ENCODE measurements at regions not wholly inside any gene's neighbourhood (a gene's known extent, or its start where the extent isn't known, plus 50 kb on each side); places are given as distances from the start of the nearest gene placed in this dataset.

GRCh38 chr10:107806026-107806425 is 641.5 kb upstream of the SORCS1 start:
- no peak for TF ChIP-seq CTCF (tag by site-specific recombination; IDR thresholded peaks at IDR 0.05)
- TF ChIP-seq ZNF155 (tag by site-specific recombination; IDR thresholded peaks at IDR 0.05): no peak
- no peak for TF ChIP-seq KLF16 (tag by site-specific recombination; IDR thresholded peaks at IDR 0.05)
- TF ChIP-seq REST (tag by site-specific recombination; IDR thresholded peaks at IDR 0.05): no peak
- no peak for TF ChIP-seq ZNF558 (tag by site-specific recombination; IDR thresholded peaks at IDR 0.05)
- TF ChIP-seq ZNF792 (tag by site-specific recombination; IDR thresholded peaks at IDR 0.05): no peak
- TF ChIP-seq ZNF146 (tag by site-specific recombination; IDR thresholded peaks at IDR 0.05): no peak
- no peak for TF ChIP-seq ZNF132 (tag by site-specific recombination; IDR thresholded peaks at IDR 0.05; ENCODE audit: borderline replicate concordance)
- no peak for TF ChIP-seq ZNF580 (tag by site-specific recombination; IDR thresholded peaks at IDR 0.05)
- no peak for TF ChIP-seq ZNF140 (tag by site-specific recombination; IDR thresholded peaks at IDR 0.05)
- no peak for TF ChIP-seq PRDM10 (tag by site-specific recombination; IDR thresholded peaks at IDR 0.05)
- no peak for TF ChIP-seq OSR2 (tag by site-specific recombination; IDR thresholded peaks at IDR 0.05)
- TF ChIP-seq PBX3 (CRISPR knock-in tag; IDR thresholded peaks at IDR 0.05): no peak
- no peak for TF ChIP-seq BCL11A (tag by site-specific recombination; IDR thresholded peaks at IDR 0.05; ENCODE audit: low read depth)
